HL-60 (cell line): ENCODE measurements at regions not wholly inside any gene's neighbourhood (a gene's known extent, or its start where the extent isn't known, plus 50 kb on each side); places are given as distances from the start of the nearest gene placed in this dataset.

Experiments used
- CTCF ChIP-seq: IDR thresholded peaks from one replicate; pipeline ENCODE4 v1.5.1; 2011; ENCODE audit warnings: low read length, control low read depth, inconsistent platforms; ENCODE audit not compliant: insufficient read depth
- GABPA ChIP-seq: IDR thresholded peaks from 2 replicates; pipeline ENCODE4 v1.6.1; 2012; ENCODE audit warnings: low read depth
- POLR2AphosphoS5 ChIP-seq: IDR thresholded peaks from 2 replicates; pipeline ENCODE4 v1.6.1; 2012; ENCODE audit warnings: low read depth
- REST ChIP-seq: IDR thresholded peaks from 2 replicates; pipeline ENCODE4 v1.6.1; 2012; ENCODE audit warnings: low read depth; ENCODE audit not compliant: insufficient replicate concordance

GRCh38 chr3:66648975-66649374 is 148.2 kb upstream of the LRIG1 start:
- TF ChIP-seq CTCF (no peak), REST (no peak), POLR2AphosphoS5 (no peak), GABPA (no peak)
